ENCODE measurements at regions not wholly inside any gene's neighbourhood (a gene's known extent, or its start where the extent isn't known, plus 50 kb on each side); places are given as distances from the start of the nearest gene placed in this dataset.

DNA sequence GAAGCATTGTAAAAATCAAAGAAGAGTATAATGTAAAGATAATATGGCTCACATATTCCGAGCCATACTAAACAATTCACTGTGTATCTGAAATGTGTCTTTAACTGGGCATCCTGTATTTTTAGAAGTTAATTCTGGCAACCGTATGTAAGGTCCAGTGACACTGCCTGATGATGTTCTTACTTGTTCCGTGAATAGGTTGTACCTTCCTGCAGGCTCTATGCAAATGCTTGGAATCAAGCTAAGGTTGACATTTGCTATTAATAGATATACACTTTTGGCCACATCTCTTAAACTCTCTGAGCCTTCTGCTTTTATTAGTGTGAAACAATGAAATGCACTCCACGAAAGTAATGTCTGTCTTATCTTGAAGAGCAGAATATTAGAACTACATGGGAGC lies 534.6 kb downstream of the CCDC85A start:
- TF ChIP-seq, protein P1, sequence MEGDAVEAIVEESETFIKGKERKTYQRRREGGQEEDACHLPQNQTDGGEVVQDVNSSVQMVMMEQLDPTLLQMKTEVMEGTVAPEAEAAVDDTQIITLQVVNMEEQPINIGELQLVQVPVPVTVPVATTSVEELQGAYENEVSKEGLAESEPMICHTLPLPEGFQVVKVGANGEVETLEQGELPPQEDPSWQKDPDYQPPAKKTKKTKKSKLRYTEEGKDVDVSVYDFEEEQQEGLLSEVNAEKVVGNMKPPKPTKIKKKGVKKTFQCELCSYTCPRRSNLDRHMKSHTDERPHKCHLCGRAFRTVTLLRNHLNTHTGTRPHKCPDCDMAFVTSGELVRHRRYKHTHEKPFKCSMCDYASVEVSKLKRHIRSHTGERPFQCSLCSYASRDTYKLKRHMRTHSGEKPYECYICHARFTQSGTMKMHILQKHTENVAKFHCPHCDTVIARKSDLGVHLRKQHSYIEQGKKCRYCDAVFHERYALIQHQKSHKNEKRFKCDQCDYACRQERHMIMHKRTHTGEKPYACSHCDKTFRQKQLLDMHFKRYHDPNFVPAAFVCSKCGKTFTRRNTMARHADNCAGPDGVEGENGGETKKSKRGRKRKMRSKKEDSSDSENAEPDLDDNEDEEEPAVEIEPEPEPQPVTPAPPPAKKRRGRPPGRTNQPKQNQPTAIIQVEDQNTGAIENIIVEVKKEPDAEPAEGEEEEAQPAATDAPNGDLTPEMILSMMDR (conservative IDR thresholded peaks at IDR 0.05; ENCODE audit: low read depth, low read length): no peak
- TF ChIP-seq EZH2 (IDR thresholded peaks at IDR 0.05; ENCODE audit: low read length, unreplicated experiment): no peak
- TF ChIP-seq EZH2phosphoT487 (IDR thresholded peaks at IDR 0.05; ENCODE audit: borderline replicate concordance, low read length): no peak
